ENCODE measurements at regions not wholly inside any gene's neighbourhood (a gene's known extent, or its start where the extent isn't known, plus 50 kb on each side); places are given as distances from the start of the nearest gene placed in this dataset.

DNA sequence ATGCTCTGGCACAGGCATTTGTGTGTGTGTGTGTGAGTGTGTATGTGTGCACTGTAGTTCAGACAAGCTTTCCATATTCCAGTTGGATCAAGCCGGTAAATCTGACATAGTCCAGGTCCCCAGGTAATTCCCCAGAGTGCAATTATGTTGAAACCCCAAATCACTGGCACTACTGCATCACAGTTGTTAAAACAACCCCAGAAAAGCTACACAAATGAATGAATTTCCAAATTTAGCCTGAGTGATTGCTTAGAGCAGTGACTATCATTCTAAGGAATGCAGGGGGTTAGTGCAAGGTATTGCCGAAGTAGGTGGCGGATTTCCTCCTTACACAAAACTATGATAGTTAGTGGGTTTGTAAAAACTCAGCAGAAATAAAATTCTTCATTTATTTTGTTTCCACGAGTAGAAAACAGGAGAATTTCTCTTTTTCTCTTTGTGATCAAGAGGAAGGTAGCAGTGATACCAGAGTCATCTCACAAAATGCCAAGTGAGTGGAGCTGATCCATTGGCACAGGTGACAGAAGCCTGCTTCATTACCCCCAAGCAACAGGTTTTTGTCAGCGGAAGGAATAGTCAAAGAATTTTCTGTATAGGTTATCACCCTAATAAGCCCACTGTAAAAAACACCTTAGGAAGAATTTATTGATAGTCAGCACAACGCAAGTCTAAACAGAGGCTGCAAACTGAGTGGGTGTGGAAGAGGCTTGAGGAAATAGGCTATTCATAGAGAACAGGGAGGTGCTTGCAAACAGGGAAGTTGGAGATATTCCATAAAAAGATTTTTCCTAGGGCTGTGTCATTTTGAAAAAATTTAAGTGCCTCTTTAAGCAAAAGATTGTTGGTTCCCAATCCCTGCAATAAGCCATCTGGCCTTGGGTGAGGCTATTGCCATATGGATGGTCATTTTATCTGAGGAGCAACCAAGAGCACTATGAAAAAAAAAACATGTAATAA is 385.1 kb downstream of the CHSY3 start:
- CTCF ChIA-PET = interaction anchor here (0.6 kb wide), 1 partner anchor 431 kb away, joined by 3 read pairs; no protein-coding TSS in a partner anchor
- Histone ChIP-seq H3K27ac (ENCODE audit: extremely low read depth, low read depth, low read length) (no peak overlapping the region), H3K4me3 (ENCODE audit: low read depth, low read length) (no peak overlapping the region), H3K4me1 (ENCODE audit: control insufficient read depth, insufficient read depth, low read length) (no peaks in the 10 kb centered on the region), H3K36me3 (ENCODE audit: control insufficient read depth in 2 of 2, insufficient read depth in 1 of 2, low read length in 2 of 2) (no peaks in the 10 kb centered on the region), H3K9me3 (ENCODE audit: control insufficient read depth, insufficient read depth, low read depth, low read length) (no peaks in the 10 kb centered on the region)
- TF ChIP-seq, protein P1, sequence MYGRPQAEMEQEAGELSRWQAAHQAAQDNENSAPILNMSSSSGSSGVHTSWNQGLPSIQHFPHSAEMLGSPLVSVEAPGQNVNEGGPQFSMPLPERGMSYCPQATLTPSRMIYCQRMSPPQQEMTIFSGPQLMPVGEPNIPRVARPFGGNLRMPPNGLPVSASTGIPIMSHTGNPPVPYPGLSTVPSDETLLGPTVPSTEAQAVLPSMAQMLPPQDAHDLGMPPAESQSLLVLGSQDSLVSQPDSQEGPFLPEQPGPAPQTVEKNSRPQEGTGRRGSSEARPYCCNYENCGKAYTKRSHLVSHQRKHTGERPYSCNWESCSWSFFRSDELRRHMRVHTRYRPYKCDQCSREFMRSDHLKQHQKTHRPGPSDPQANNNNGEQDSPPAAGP (tag by site-specific recombination; IDR thresholded peaks at IDR 0.05) = no peak
- TF ChIP-seq ZNF548 (tag by site-specific recombination; IDR thresholded peaks at IDR 0.05) (no peak), MYNN (tag by site-specific recombination; IDR thresholded peaks at IDR 0.05; ENCODE audit: borderline replicate concordance) (no peak), ZNF677 (tag by site-specific recombination; IDR thresholded peaks at IDR 0.05) (no peak), GFI1B (tag by site-specific recombination; IDR thresholded peaks at IDR 0.05) (no peak), ZNF416 (tag by site-specific recombination; IDR thresholded peaks at IDR 0.05) (no peak), ZNF23 (tag by site-specific recombination; IDR thresholded peaks at IDR 0.05; ENCODE audit: borderline replicate concordance) (no peak)
- TF ChIP-seq, protein P2, sequence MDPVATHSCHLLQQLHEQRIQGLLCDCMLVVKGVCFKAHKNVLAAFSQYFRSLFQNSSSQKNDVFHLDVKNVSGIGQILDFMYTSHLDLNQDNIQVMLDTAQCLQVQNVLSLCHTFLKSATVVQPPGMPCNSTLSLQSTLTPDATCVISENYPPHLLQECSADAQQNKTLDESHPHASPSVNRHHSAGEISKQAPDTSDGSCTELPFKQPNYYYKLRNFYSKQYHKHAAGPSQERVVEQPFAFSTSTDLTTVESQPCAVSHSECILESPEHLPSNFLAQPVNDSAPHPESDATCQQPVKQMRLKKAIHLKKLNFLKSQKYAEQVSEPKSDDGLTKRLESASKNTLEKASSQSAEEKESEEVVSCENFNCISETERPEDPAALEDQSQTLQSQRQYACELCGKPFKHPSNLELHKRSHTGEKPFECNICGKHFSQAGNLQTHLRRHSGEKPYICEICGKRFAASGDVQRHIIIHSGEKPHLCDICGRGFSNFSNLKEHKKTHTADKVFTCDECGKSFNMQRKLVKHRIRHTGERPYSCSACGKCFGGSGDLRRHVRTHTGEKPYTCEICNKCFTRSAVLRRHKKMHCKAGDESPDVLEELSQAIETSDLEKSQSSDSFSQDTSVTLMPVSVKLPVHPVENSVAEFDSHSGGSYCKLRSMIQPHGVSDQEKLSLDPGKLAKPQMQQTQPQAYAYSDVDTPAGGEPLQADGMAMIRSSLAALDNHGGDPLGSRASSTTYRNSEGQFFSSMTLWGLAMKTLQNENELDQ (tag by site-specific recombination; IDR thresholded peaks at IDR 0.05; ENCODE audit: low read depth) = no peak
- POLR2A ChIA-PET = no interaction called here

DNA sequence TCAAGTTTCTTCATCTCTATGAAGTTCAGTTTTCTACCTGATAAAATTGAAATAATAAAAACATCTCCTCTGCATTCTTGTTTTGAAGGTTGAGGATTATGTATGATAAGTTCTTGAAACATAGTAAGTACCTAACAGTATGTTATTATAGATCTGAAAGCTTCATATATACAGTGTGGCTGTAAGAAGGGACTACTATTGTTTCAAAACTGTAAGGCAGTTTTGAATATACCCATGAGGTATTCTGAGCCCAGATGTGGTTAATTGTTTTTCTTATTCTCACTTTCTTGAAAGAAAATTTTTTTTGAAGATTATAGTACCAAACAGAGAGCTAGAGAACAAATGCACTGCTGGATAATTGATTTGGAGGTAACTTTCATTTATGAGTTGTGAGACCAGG is 383.2 kb downstream of the CHSY3 start:
- Histone ChIP-seq H3K9me3 (ENCODE audit: control insufficient read depth, insufficient read depth, low read depth, low read length) (no peaks in the 10 kb centered on the region), H3K4me1 (ENCODE audit: control insufficient read depth, insufficient read depth, low read length) (no peaks in the 10 kb centered on the region), H3K36me3 (ENCODE audit: control insufficient read depth in 2 of 2, insufficient read depth in 1 of 2, low read length in 2 of 2) (no peaks in the 10 kb centered on the region), H3K4me3 (ENCODE audit: low read depth, low read length) (no peak overlapping the region), H3K27ac (ENCODE audit: extremely low read depth, low read depth, low read length) (no peak overlapping the region)
- ChIA-PET CTCF (no interaction called here), POLR2A (no interaction called here)
- TF ChIP-seq ZSCAN16 (tag by site-specific recombination; IDR thresholded peaks at IDR 0.05) (no peak), ZNF596 (tag by site-specific recombination; IDR thresholded peaks at IDR 0.05) (no peak), ZBTB7A (tag by site-specific recombination; IDR thresholded peaks at IDR 0.05; ENCODE audit: low read depth) (no peak), ZNF157 (tag by site-specific recombination; IDR thresholded peaks at IDR 0.05) (no peak), ZNF239 (tag by site-specific recombination; IDR thresholded peaks at IDR 0.05) (no peak), ZNF530 (tag by site-specific recombination; IDR thresholded peaks at IDR 0.05; ENCODE audit: low read depth) (no peak), ZNF266 (tag by site-specific recombination; IDR thresholded peaks at IDR 0.05; ENCODE audit: low read depth) (no peak), ZBTB21 (tag by site-specific recombination; IDR thresholded peaks at IDR 0.05) (no peak)
- TF ChIP-seq, protein P3, sequence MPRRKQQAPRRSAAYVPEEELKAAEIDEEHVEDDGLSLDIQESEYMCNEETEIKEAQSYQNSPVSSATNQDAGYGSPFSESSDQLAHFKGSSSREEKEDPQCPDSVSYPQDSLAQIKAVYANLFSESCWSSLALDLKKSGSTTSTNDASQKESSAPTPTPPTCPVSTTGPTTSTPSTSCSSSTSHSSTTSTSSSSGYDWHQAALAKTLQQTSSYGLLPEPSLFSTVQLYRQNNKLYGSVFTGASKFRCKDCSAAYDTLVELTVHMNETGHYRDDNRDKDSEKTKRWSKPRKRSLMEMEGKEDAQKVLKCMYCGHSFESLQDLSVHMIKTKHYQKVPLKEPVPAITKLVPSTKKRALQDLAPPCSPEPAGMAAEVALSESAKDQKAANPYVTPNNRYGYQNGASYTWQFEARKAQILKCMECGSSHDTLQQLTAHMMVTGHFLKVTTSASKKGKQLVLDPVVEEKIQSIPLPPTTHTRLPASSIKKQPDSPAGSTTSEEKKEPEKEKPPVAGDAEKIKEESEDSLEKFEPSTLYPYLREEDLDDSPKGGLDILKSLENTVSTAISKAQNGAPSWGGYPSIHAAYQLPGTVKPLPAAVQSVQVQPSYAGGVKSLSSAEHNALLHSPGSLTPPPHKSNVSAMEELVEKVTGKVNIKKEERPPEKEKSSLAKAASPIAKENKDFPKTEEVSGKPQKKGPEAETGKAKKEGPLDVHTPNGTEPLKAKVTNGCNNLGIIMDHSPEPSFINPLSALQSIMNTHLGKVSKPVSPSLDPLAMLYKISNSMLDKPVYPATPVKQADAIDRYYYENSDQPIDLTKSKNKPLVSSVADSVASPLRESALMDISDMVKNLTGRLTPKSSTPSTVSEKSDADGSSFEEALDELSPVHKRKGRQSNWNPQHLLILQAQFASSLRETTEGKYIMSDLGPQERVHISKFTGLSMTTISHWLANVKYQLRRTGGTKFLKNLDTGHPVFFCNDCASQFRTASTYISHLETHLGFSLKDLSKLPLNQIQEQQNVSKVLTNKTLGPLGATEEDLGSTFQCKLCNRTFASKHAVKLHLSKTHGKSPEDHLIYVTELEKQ (tag by site-specific recombination; IDR thresholded peaks at IDR 0.05; ENCODE audit: borderline replicate concordance) = no peak
